ENCODE measurements at regions not wholly inside any gene's neighbourhood (a gene's known extent, or its start where the extent isn't known, plus 50 kb on each side); places are given as distances from the start of the nearest gene placed in this dataset.

- TF ChIP-seq CTCF (IDR thresholded peaks at IDR 0.05; ENCODE audit: insufficient read depth, low read length, poor library complexity, severe bottlenecking) (no peak), EZH2phosphoT487 (conservative IDR thresholded peaks at IDR 0.05; ENCODE audit: low read length) (no peak)
Observed at GRCh38 chr9:7407246-7407645, 392.3 kb downstream of the DMAC1 start.

Measured in SU-DHL-6 (cell line).